ENCODE measurements at regions not wholly inside any gene's neighbourhood (a gene's known extent, or its start where the extent isn't known, plus 50 kb on each side); places are given as distances from the start of the nearest gene placed in this dataset.
A peak's percentile ranks its signal among the peaks of the same experiment; 100 is the strongest.

GRCh38 chr15:98441599-98441998, 206.7 kb upstream of the IGF1R start:
- no peak for DNase-seq (ENCODE audit: unreplicated experiment)
- no TSS peak for BruUV-seq (replicated peaks)
- H3K4me3 Mint-ChIP-seq (ENCODE audit: unreplicated experiment), result no peak overlapping the region
- peaks cover 9% of the 10 kb centered on the region for H3K4me1 Mint-ChIP-seq (ENCODE audit: insufficient read depth, unreplicated experiment)
- no peak for TF ChIP-seq CTCF (IDR thresholded peaks at IDR 0.05; ENCODE audit: unreplicated experiment)
- ChIA-PET CTCF (interaction anchor here (0.6 to 4.1 kb wide), 26 partner anchors 8 to 1133 kb away, joined by 3 to 29 read pairs (median 4); no protein-coding TSS in a partner anchor), POLR2A (no interaction called here)
- intact Hi-C loops (cut with micrococcal nuclease), result loop anchor here (5.0 kb wide), 2 partner anchors 76 to 616 kb away; no protein-coding TSS in a partner anchor
- H3K9me3 Mint-ChIP-seq (ENCODE audit: unreplicated experiment), result peaks cover 10% of the 10 kb centered on the region
- no peak overlapping the region for H3K27ac Mint-ChIP-seq (ENCODE audit: low read depth, unreplicated experiment)
- peaks cover 18% of the 10 kb centered on the region for H3K27me3 Mint-ChIP-seq (ENCODE audit: insufficient read depth, unreplicated experiment)
- no peaks in the 10 kb centered on the region for H3K36me3 Mint-ChIP-seq (ENCODE audit: insufficient read depth, unreplicated experiment)

- no peaks in the 10 kb centered on the region for H3K36me3 Mint-ChIP-seq (ENCODE audit: insufficient read depth, unreplicated experiment)
- CTCF ChIA-PET, result interaction anchor here (0.6 to 4.1 kb wide), 43 partner anchors 9 to 1132 kb away, joined by 3 to 29 read pairs (median 3); no protein-coding TSS in a partner anchor
- intact Hi-C loops (cut with micrococcal nuclease), result loop anchor here (1.0 to 5.0 kb wide), 7 partner anchors 75 to 771 kb away; partner anchors contain the start of gene IGF1R
- BruUV-seq (replicated peaks), result no TSS peak
- peaks cover 8% of the 10 kb centered on the region for H3K9me3 Mint-ChIP-seq (ENCODE audit: unreplicated experiment)
- peak; percentile 89 for TF ChIP-seq CTCF (IDR thresholded peaks at IDR 0.05; ENCODE audit: unreplicated experiment)
- POLR2A ChIA-PET, result interaction anchor here (0.9 to 1.6 kb wide), 3 partner anchors 204 to 634 kb away, joined by 3 read pairs; no protein-coding TSS in a partner anchor
- no peak overlapping the region for H3K27ac Mint-ChIP-seq (ENCODE audit: low read depth, unreplicated experiment)
- peak; percentile 89 for DNase-seq (ENCODE audit: unreplicated experiment)
- peaks cover 22% of the 10 kb centered on the region for H3K27me3 Mint-ChIP-seq (ENCODE audit: insufficient read depth, unreplicated experiment)
- H3K4me3 Mint-ChIP-seq (ENCODE audit: unreplicated experiment), result no peak overlapping the region
- H3K4me1 Mint-ChIP-seq (ENCODE audit: insufficient read depth, unreplicated experiment), result peaks cover 9% of the 10 kb centered on the region
Measured at GRCh38 chr15:98442379-98442833, 205.9 kb upstream of the IGF1R start.

- no TSS peak for BruUV-seq (replicated peaks)
- Mint-ChIP-seq H3K4me1 (ENCODE audit: insufficient read depth, unreplicated experiment) (peaks cover 9% of the 10 kb centered on the region), H3K9me3 (ENCODE audit: unreplicated experiment) (peaks cover 3% of the 10 kb centered on the region), H3K27ac (ENCODE audit: low read depth, unreplicated experiment) (no peak overlapping the region), H3K36me3 (ENCODE audit: insufficient read depth, unreplicated experiment) (no peaks in the 10 kb centered on the region), H3K4me3 (ENCODE audit: unreplicated experiment) (no peak overlapping the region), H3K27me3 (ENCODE audit: insufficient read depth, unreplicated experiment) (peaks cover 23% of the 10 kb centered on the region)
- no peak for TF ChIP-seq CTCF (IDR thresholded peaks at IDR 0.05; ENCODE audit: unreplicated experiment)
- intact Hi-C loops (cut with micrococcal nuclease), result loop anchor here (1.0 to 5.0 kb wide), 7 partner anchors 74 to 770 kb away; partner anchors contain the start of gene IGF1R
- ChIA-PET CTCF (interaction anchor here (0.5 to 4.1 kb wide), 32 partner anchors 8 to 1042 kb away, joined by 3 to 29 read pairs (median 4); no protein-coding TSS in a partner anchor), POLR2A (interaction anchor here (0.9 to 1.6 kb wide), 3 partner anchors 203 to 634 kb away, joined by 3 read pairs; no protein-coding TSS in a partner anchor)
- no peak for DNase-seq (ENCODE audit: unreplicated experiment)
Measured at GRCh38 chr15:98442901-98443300, 205.4 kb upstream of the IGF1R start.

GRCh38 chr15:98443526-98443925, 204.8 kb upstream of the IGF1R start:
- no TSS peak for BruUV-seq (replicated peaks)
- DNase-seq (ENCODE audit: unreplicated experiment), result no peak
- Mint-ChIP-seq H3K4me3 (ENCODE audit: unreplicated experiment) (no peak overlapping the region), H3K36me3 (ENCODE audit: insufficient read depth, unreplicated experiment) (no peaks in the 10 kb centered on the region), H3K4me1 (ENCODE audit: insufficient read depth, unreplicated experiment) (peaks cover 9% of the 10 kb centered on the region), H3K27me3 (ENCODE audit: insufficient read depth, unreplicated experiment) (peaks cover 30% of the 10 kb centered on the region), H3K9me3 (ENCODE audit: unreplicated experiment) (no peaks in the 10 kb centered on the region), H3K27ac (ENCODE audit: low read depth, unreplicated experiment) (no peak overlapping the region)
- POLR2A ChIA-PET, result interaction anchor here (1.1 to 1.6 kb wide), 2 partner anchors 203 to 633 kb away, joined by 3 read pairs; no protein-coding TSS in a partner anchor
- CTCF ChIA-PET, result interaction anchor here (0.9 to 4.1 kb wide), 16 partner anchors 12 to 770 kb away, joined by 3 to 29 read pairs (median 4); no protein-coding TSS in a partner anchor
- intact Hi-C loops (cut with micrococcal nuclease), result loop anchor here (2.0 to 5.0 kb wide), 3 partner anchors 74 to 614 kb away; partner anchors contain the start of gene IGF1R
- TF ChIP-seq CTCF (IDR thresholded peaks at IDR 0.05; ENCODE audit: unreplicated experiment), result no peak
